PC-3 (cell line): ENCODE measurements at regions not wholly inside any gene's neighbourhood (a gene's known extent, or its start where the extent isn't known, plus 50 kb on each side); places are given as distances from the start of the nearest gene placed in this dataset.

ENCODE experiments used
- ATAC-seq: fragments of 200-7000 bp; cut with Tn5 transposase; 2 replicates; pipeline ENCODE4 v1.9.1; 2020; ENCODE audit warnings: mild to moderate bottlenecking, moderate library complexity
- BruUV-seq: library from RNA; stranded (reverse); fragments of 400-500 nt; replicated peaks from 2 replicates; lab custom pipeline; 2021; lab: Mats Ljungman, UMichigan
- CTCF ChIA-PET: fragments of 300-600 bp; sonication (Branson Sonifier 250); formaldehyde crosslinking; loops from one replicate; lab custom pipeline; 2022; ENCODE audit warnings: antibody characterized with exemption; lab: Charles Lee
- POLR2A ChIA-PET: fragments of 300-600 bp; sonication (Branson Sonifier 250); formaldehyde crosslinking; loops from one replicate; lab custom pipeline; 2022; ENCODE audit warnings: antibody characterized with exemption; ENCODE audit not compliant: unreplicated experiment; lab: Charles Lee
- DNase-seq: peaks from one replicate; pipeline ENCODE4 v3.0.0-alpha.2; 2015
- H2AFZ ChIP-seq: fragments of 300-600 bp; sonication (generic); 2 replicates; pipeline ENCODE4 v1.6.0; 2016; ENCODE audit warnings: antibody characterized with exemption, low read length
- H3F3A ChIP-seq: fragments of 300-600 bp; sonication (generic); one replicate; pipeline ENCODE4 v1.6.0; 2017; ENCODE audit warnings: antibody characterized with exemption, low read length, control low read depth, mild to moderate bottlenecking; ENCODE audit not compliant: unreplicated experiment
- H3K27ac ChIP-seq: fragments of 300-600 bp; sonication (generic); 2 replicates; pipeline ENCODE4 v1.5.1; 2016; ENCODE audit warnings: mild to moderate bottlenecking, low read length
- H3K27me3 ChIP-seq: fragments of 300-600 bp; sonication (generic); 2 replicates; pipeline ENCODE4 v1.6.1; 2016; ENCODE audit warnings: low read length, mixed read lengths
- H3K36me3 ChIP-seq: fragments of 300-600 bp; sonication (generic); 2 replicates; pipeline ENCODE4 v1.6.1; 2016; ENCODE audit warnings: low read depth, mixed run types, low read length, mixed read lengths
- H3K4me1 ChIP-seq: fragments of 300-600 bp; sonication (generic); 2 replicates; pipeline ENCODE4 v1.5.1; 2016; ENCODE audit warnings: low read length; ENCODE audit not compliant: insufficient read depth
- H3K4me2 ChIP-seq: fragments of 300-600 bp; sonication (generic); 2 replicates; pipeline ENCODE4 v1.6.0; 2016; ENCODE audit warnings: low read length
- H3K4me3 ChIP-seq: fragments of 300-600 bp; sonication (generic); 2 replicates; pipeline ENCODE4 v1.5.1; 2016; ENCODE audit warnings: mild to moderate bottlenecking, low read length, mixed read lengths
- H3K79me2 ChIP-seq: fragments of 300-600 bp; sonication (generic); 2 replicates; pipeline ENCODE4 v1.6.1; 2017; ENCODE audit warnings: low read length, mixed read lengths
- H3K9ac ChIP-seq: fragments of 300-600 bp; sonication (generic); 2 replicates; pipeline ENCODE4 v1.6.0; 2016; ENCODE audit warnings: mild to moderate bottlenecking, low read length
- H3K9me2 ChIP-seq: fragments of 300-600 bp; sonication (generic); replicated peaks from 2 replicates; pipeline ENCODE4 v1.6.1; 2016; ENCODE audit warnings: mixed run types, low read length, mixed read lengths
- H3K9me3 ChIP-seq: fragments of 300-600 bp; sonication (generic); 2 replicates; pipeline ENCODE4 v1.6.1; 2016; ENCODE audit warnings: low read length, mixed read lengths
- H4K20me1 ChIP-seq: fragments of 300-600 bp; sonication (generic); 2 replicates; pipeline ENCODE4 v1.6.1; 2016; ENCODE audit warnings: low read length, mixed read lengths
- CTCF ChIP-seq: fragments of 300-600 bp; sonication (generic); conservative IDR thresholded peaks from 2 replicates; pipeline ENCODE4 v1.5.1; 2017; ENCODE audit warnings: antibody characterized with exemption, low read depth, mild to moderate bottlenecking, low read length
- EZH2 ChIP-seq: fragments of 300-600 bp; sonication (generic); IDR thresholded peaks from one replicate; pipeline ENCODE4 v1.6.1; 2017; ENCODE audit warnings: antibody characterized with exemption, mild to moderate bottlenecking, low read length; ENCODE audit not compliant: unreplicated experiment
- EZH2phosphoT487 ChIP-seq: fragments of 300-600 bp; sonication (generic); IDR thresholded peaks from 2 replicates; pipeline ENCODE4 v1.6.1; 2018; ENCODE audit warnings: mild to moderate bottlenecking, antibody characterized with exemption, low read length, borderline replicate concordance
- intact Hi-C: fragments of 100-400 bp; cut with micrococcal nuclease; formaldehyde crosslinking; loops from 2 replicates; pipeline ENCODE4 v1.9.0; 2023

DNA sequence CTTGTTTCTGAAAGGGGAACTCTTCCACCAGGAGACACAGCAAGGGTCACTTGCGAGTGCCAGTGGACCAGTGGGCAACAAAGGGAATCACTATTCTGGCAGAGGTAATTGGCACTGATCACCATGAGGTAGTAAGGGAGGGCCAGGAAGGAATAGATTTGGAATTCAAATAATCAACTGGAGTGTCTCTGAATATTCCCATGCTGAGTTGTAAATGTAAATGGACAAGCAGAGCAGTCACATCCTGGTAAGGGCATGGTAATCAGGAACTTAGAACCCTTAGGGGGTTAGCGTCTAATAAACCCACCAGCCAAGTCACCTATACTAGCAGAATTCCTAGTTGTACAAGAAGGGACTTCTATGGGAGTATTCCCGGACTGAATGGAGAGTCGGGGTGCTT is 178.5 kb upstream of the UGT8 start:
- Histone ChIP-seq H3K9ac (no peak overlapping the region), H3K4me3 (no peak overlapping the region), H3K27ac (no peak overlapping the region), H4K20me1 (no peaks in the 10 kb centered on the region), H3K27me3 (no peaks in the 10 kb centered on the region), H3K4me1 (no peaks in the 10 kb centered on the region), H3K9me2 (no peaks in the 10 kb centered on the region), H3K9me3 (no peaks in the 10 kb centered on the region), H3K79me2 (no peaks in the 10 kb centered on the region), H3K36me3 (no peaks in the 10 kb centered on the region), H2AFZ (no peak overlapping the region), H3K4me2 (no peak overlapping the region), H3F3A (no peaks in the 10 kb centered on the region)
- BruUV-seq, result no TSS peak
- ATAC-seq (no peak), DNase-seq (no peak)
- intact Hi-C loops, result no loop called here
- TF ChIP-seq EZH2phosphoT487 (no peak), CTCF (no peak)
- ChIA-PET CTCF (no interaction called here), POLR2A (no interaction called here)

DNA sequence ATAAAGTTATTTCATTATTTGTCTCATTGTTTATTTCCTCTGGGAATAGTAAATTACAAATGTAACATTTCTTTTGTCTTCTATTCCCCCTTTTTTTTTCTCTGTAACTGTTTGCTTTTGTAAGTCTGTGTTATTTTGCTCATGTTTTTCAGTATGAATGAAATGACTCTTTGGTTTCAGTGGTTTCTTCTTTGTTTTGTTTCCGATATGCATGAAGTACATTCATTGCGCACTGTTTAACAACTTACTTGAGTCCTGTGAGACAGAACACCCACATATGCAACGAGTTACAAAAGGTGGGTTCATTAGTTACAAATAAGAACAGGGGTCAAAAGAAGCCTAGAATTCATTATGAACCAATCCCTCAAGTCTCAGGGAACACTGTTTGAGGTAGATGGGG is 175.0 kb upstream of the UGT8 start:
- H3K27ac ChIP-seq, result no peak overlapping the region
- no peaks in the 10 kb centered on the region for H3K79me2 ChIP-seq
- no peak for ATAC-seq
- no peak overlapping the region for H2AFZ ChIP-seq
- H3F3A ChIP-seq, result no peaks in the 10 kb centered on the region
- no peaks in the 10 kb centered on the region for H3K27me3 ChIP-seq
- intact Hi-C loops, result no loop called here
- H3K36me3 ChIP-seq, result no peaks in the 10 kb centered on the region
- H3K9me2 ChIP-seq, result no peaks in the 10 kb centered on the region
- no peak for TF ChIP-seq EZH2phosphoT487
- no peak for TF ChIP-seq EZH2
- TF ChIP-seq CTCF, result no peak
- ChIA-PET CTCF (no interaction called here), POLR2A (no interaction called here)
- no peak for DNase-seq
- H3K4me3 ChIP-seq, result no peak overlapping the region
- H3K9ac ChIP-seq, result no peak overlapping the region
- no peaks in the 10 kb centered on the region for H3K4me1 ChIP-seq
- H3K9me3 ChIP-seq, result no peaks in the 10 kb centered on the region
- H3K4me2 ChIP-seq, result no peak overlapping the region
- no peaks in the 10 kb centered on the region for H4K20me1 ChIP-seq
- BruUV-seq, result no TSS peak

DNA sequence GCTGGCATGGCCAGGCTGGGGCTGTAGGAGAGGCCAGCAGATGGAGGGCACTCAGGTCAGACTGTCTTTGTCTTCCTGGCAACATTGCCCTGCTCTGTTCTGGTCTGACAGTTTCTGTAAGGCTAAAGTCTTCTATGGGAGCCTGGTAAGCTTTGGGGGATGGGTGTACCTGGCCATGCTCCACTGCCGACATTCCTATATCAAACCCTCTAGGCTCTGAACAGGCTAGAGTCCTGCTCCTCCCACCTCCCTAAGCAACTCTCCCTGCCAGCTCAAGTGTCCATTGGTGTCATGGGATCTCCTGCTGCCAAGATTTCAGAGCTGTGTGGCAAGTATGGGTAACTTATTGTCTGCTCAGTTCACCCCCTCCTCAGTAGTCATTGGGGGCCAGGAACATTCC is 163.5 kb upstream of the UGT8 start:
- no TSS peak for BruUV-seq
- Histone ChIP-seq H3K4me1 (no peaks in the 10 kb centered on the region), H3F3A (no peaks in the 10 kb centered on the region), H4K20me1 (no peaks in the 10 kb centered on the region), H3K27ac (no peak overlapping the region), H3K4me2 (no peak overlapping the region), H3K9ac (no peak overlapping the region), H3K9me3 (no peaks in the 10 kb centered on the region), H3K79me2 (no peaks in the 10 kb centered on the region), H3K9me2 (no peaks in the 10 kb centered on the region), H3K36me3 (no peaks in the 10 kb centered on the region), H3K4me3 (no peak overlapping the region), H3K27me3 (no peaks in the 10 kb centered on the region), H2AFZ (no peak overlapping the region)
- ChIA-PET CTCF (no interaction called here), POLR2A (no interaction called here)
- no peak for TF ChIP-seq EZH2
- TF ChIP-seq EZH2phosphoT487, result no peak
- TF ChIP-seq CTCF, result no peak
- intact Hi-C loops, result no loop called here
- no peak for ATAC-seq
- no peak for DNase-seq
